ENCODE measurements at regions not wholly inside any gene's neighbourhood (a gene's known extent, or its start where the extent isn't known, plus 50 kb on each side); places are given as distances from the start of the nearest gene placed in this dataset.

DNA sequence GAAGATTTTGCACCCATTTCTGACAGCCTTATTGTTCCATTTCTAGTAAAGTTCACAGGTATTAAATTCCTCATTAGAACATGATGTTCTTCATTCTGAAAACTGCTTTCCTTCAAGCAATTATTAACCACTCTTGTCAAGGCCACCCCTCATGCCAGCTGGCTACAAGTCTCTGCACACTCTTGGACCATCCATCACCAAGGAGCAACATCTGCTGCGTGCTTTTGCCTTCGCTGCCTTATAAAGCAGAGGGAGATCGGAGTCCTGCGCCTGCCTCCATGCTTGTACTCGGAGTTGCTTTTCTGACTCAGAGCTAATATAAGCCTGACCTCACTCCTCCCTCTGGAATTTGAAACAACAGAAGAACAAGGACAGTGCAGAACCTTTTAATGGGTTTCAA is 529.9 kb upstream of the DPP6 start:
- TF ChIP-seq CTCF (IDR thresholded peaks at IDR 0.05) (no peak), POLR2AphosphoS5 (IDR thresholded peaks at IDR 0.05; ENCODE audit: low read depth, low read length) (no peak), SIN3A (IDR thresholded peaks at IDR 0.05; ENCODE audit: borderline replicate concordance, insufficient read depth, low read depth, low read length) (no peak), TCF7L2 (IDR thresholded peaks at IDR 0.05; ENCODE audit: low read depth, low read length) (no peak)
- TF ChIP-seq, protein P1, sequence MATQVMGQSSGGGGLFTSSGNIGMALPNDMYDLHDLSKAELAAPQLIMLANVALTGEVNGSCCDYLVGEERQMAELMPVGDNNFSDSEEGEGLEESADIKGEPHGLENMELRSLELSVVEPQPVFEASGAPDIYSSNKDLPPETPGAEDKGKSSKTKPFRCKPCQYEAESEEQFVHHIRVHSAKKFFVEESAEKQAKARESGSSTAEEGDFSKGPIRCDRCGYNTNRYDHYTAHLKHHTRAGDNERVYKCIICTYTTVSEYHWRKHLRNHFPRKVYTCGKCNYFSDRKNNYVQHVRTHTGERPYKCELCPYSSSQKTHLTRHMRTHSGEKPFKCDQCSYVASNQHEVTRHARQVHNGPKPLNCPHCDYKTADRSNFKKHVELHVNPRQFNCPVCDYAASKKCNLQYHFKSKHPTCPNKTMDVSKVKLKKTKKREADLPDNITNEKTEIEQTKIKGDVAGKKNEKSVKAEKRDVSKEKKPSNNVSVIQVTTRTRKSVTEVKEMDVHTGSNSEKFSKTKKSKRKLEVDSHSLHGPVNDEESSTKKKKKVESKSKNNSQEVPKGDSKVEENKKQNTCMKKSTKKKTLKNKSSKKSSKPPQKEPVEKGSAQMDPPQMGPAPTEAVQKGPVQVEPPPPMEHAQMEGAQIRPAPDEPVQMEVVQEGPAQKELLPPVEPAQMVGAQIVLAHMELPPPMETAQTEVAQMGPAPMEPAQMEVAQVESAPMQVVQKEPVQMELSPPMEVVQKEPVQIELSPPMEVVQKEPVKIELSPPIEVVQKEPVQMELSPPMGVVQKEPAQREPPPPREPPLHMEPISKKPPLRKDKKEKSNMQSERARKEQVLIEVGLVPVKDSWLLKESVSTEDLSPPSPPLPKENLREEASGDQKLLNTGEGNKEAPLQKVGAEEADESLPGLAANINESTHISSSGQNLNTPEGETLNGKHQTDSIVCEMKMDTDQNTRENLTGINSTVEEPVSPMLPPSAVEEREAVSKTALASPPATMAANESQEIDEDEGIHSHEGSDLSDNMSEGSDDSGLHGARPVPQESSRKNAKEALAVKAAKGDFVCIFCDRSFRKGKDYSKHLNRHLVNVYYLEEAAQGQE (IDR thresholded peaks at IDR 0.05; ENCODE audit: insufficient read depth in 1 of 2, low read depth in 2 of 2, low read length in 1 of 2): no peak
